ENCODE measurements at regions not wholly inside any gene's neighbourhood (a gene's known extent, or its start where the extent isn't known, plus 50 kb on each side); places are given as distances from the start of the nearest gene placed in this dataset.

DNA sequence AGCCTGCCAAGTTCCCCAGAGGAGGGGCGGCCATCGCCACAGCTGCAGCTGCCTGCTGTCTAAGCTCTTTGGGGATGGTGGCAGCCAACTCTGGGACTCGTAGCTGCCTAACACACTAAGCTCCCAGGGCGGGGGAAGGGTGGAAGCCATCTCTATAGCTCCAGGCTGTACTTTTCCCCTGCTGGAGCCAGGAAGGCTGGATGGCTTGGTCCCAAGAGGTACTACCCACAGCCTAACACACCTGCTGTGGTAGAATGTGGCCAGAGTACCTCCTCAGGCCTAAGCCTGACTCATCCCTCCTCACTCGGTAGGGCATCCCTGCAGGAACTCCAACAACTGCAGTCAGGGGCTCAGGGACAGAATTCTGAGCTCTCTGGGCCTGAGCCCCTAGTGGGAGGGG lies 151.7 kb upstream of the TAC1 start:
- no peak for DNase-seq
- H3K27me3 ChIP-seq = no peaks in the 10 kb centered on the region
- no peak overlapping the region for H3K4me3 ChIP-seq
- no peaks in the 10 kb centered on the region for H3K4me1 ChIP-seq
- H3K27ac ChIP-seq = no peak overlapping the region
- H3K9me3 ChIP-seq = no peaks in the 10 kb centered on the region
- no peak for TF ChIP-seq POLR2A (IDR thresholded peaks at IDR 0.05)
- no peaks in the 10 kb centered on the region for H3K36me3 ChIP-seq

DNA sequence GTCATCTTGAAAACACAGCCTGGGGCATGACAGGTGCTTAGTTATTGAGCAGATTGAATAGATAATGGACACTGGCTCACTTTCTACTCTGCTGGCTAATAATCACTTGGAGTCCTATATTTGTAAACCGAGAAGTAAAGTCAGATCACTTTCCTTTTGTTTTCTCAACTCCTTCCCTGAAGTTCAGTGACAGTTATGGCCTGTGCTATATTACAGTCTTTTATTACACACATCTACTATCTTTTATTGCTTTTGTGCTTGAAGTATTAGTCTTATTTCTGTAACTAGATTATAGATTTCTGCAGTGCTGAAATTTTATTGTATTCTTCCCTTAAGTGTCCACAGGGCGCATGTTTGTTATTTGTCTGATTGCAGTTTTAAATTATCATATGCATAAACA lies 136.4 kb upstream of the TAC1 start:
- Histone ChIP-seq H3K27me3 (no peaks in the 10 kb centered on the region), H3K36me3 (no peaks in the 10 kb centered on the region), H3K4me3 (no peak overlapping the region), H3K4me1 (no peaks in the 10 kb centered on the region), H3K27ac (no peak overlapping the region), H3K9me3 (no peaks in the 10 kb centered on the region)
- DNase-seq = no peak
- TF ChIP-seq, protein P1, sequence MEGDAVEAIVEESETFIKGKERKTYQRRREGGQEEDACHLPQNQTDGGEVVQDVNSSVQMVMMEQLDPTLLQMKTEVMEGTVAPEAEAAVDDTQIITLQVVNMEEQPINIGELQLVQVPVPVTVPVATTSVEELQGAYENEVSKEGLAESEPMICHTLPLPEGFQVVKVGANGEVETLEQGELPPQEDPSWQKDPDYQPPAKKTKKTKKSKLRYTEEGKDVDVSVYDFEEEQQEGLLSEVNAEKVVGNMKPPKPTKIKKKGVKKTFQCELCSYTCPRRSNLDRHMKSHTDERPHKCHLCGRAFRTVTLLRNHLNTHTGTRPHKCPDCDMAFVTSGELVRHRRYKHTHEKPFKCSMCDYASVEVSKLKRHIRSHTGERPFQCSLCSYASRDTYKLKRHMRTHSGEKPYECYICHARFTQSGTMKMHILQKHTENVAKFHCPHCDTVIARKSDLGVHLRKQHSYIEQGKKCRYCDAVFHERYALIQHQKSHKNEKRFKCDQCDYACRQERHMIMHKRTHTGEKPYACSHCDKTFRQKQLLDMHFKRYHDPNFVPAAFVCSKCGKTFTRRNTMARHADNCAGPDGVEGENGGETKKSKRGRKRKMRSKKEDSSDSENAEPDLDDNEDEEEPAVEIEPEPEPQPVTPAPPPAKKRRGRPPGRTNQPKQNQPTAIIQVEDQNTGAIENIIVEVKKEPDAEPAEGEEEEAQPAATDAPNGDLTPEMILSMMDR (IDR thresholded peaks at IDR 0.05) = no peak
- no peak for TF ChIP-seq POLR2A (IDR thresholded peaks at IDR 0.05)

DNA sequence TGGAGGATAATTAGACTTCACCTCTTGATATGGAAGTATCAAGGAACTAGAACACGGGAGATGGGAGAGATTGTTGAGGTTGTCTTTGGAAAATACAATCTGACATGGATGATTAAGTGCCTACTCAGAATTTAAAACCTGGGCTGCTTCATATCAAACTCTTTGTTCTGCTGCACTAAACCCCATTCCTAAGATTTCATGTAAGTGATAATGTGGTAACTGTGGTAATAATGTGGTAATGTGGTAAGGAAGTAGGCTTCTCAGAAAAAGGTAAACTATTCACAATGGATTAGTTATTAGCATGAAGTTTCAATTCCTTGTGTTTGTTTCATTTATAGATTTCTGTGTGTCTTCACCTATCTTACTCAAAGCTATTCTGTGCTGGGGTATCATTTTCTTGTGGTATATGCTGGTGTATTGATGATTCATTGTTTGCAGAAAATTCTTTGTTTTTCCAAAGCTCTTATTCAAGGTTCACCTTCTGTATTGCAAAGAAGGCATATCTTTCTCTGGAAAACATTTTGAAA lies 129.9 kb upstream of the TAC1 start:
- Histone ChIP-seq H3K36me3 (no peaks in the 10 kb centered on the region), H3K4me3 (no peak overlapping the region), H3K27ac (no peak overlapping the region), H3K27me3 (no peaks in the 10 kb centered on the region), H3K4me1 (no peaks in the 10 kb centered on the region), H3K9me3 (no peaks in the 10 kb centered on the region)
- no peak for DNase-seq
- TF ChIP-seq POLR2A (IDR thresholded peaks at IDR 0.05) = no peak
- TF ChIP-seq, protein P1 (IDR thresholded peaks at IDR 0.05) = no peak

DNA sequence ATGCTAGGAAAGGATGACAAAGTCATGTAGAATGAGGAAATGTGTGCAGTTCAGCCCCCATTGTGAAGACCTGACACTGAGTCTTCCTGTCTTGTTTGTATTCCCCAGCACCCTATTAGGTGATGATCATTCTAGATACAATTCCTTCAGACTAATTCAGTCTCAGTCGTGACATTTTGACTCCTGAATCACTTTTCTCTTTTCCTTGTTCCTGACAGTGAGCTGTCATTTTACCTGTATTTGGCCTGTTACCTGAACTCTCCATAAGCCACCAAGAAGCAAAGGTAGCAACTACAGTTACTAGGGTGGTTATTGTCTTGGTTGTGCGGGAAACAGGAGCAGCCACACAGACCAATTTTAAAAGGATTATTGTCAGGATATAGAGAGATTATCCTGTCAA lies 111.4 kb upstream of the TAC1 start:
- no peaks in the 10 kb centered on the region for H3K36me3 ChIP-seq
- H3K27me3 ChIP-seq = no peaks in the 10 kb centered on the region
- no peak overlapping the region for H3K4me3 ChIP-seq
- DNase-seq = no peak
- H3K4me1 ChIP-seq = no peaks in the 10 kb centered on the region
- no peak overlapping the region for H3K27ac ChIP-seq
- TF ChIP-seq POLR2A (IDR thresholded peaks at IDR 0.05) = no peak
- TF ChIP-seq, protein P1 (IDR thresholded peaks at IDR 0.05) = no peak
- no peaks in the 10 kb centered on the region for H3K9me3 ChIP-seq

DNA sequence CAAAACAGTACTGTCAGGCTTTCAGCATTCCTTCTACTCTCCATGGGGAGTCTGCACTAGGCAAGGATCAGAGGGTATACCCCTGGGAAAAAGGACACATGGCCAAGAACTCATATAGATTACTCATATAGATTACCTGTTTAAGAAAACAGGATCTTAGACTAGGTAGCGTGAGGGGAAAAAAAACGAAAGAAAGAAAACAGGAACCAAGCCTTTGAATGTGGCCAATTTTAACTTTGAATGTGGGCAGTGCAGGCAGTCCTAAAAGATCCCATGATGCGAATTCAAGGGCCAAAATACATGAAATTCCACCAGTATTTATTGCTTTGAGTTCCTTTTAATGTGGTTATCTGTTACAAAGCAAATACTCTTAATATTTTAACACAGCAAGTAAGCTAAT lies 108.6 kb upstream of the TAC1 start:
- no peaks in the 10 kb centered on the region for H3K27me3 ChIP-seq
- H3K4me1 ChIP-seq = no peaks in the 10 kb centered on the region
- no peak overlapping the region for H3K27ac ChIP-seq
- no peaks in the 10 kb centered on the region for H3K36me3 ChIP-seq
- no peak overlapping the region for H3K4me3 ChIP-seq
- DNase-seq = no peak
- TF ChIP-seq, protein P1 (IDR thresholded peaks at IDR 0.05) = no peak
- TF ChIP-seq POLR2A (IDR thresholded peaks at IDR 0.05) = no peak
- no peaks in the 10 kb centered on the region for H3K9me3 ChIP-seq

DNA sequence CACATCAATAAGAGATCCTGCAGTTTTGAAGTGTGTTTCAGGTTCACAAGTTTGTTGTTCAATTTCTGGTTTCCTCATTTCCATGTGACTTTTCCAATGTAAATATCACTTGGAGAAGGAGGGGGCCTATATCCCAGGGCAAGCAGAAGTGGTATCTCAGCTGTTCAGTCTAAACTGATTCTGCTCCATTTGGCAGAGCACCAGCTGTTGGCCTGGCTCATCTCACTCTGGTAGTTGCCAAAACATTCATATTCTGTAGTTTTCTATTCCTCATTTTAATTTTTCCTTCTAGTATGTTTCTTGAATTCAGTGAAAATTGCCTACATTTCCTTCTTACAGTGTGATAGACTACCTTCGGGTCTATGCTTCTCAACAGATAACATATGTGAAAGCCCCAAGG lies 101.8 kb upstream of the TAC1 start:
- Histone ChIP-seq H3K36me3 (no peaks in the 10 kb centered on the region), H3K4me1 (no peaks in the 10 kb centered on the region), H3K4me3 (no peak overlapping the region), H3K27ac (no peak overlapping the region), H3K27me3 (no peaks in the 10 kb centered on the region), H3K9me3 (no peaks in the 10 kb centered on the region)
- no peak for DNase-seq
- TF ChIP-seq, protein P1 (IDR thresholded peaks at IDR 0.05) = no peak
- TF ChIP-seq POLR2A (IDR thresholded peaks at IDR 0.05) = no peak

All from Peyer's patch (tissue), 4 donors.